ENCODE measurements at regions not wholly inside any gene's neighbourhood (a gene's known extent, or its start where the extent isn't known, plus 50 kb on each side); places are given as distances from the start of the nearest gene placed in this dataset.

- Mint-ChIP-seq H3K4me1 (ENCODE audit: low read depth, unreplicated experiment) (no peaks in the 10 kb centered on the region), H3K4me3 (ENCODE audit: unreplicated experiment) (no peak overlapping the region), H3K27me3 (ENCODE audit: unreplicated experiment) (peaks cover 2% of the 10 kb centered on the region), H3K36me3 (ENCODE audit: unreplicated experiment) (no peaks in the 10 kb centered on the region), H3K9me3 (ENCODE audit: unreplicated experiment) (no peaks in the 10 kb centered on the region), H3K27ac (ENCODE audit: unreplicated experiment) (no peak overlapping the region)
- TF ChIP-seq CTCF (IDR thresholded peaks at IDR 0.05; ENCODE audit: partially characterized antibody, unreplicated experiment): no peak
- no peak for DNase-seq
These were observed 87.6 kb upstream of the PICALM start for GRCh38 chr11:86156397-86156955.

DNA sequence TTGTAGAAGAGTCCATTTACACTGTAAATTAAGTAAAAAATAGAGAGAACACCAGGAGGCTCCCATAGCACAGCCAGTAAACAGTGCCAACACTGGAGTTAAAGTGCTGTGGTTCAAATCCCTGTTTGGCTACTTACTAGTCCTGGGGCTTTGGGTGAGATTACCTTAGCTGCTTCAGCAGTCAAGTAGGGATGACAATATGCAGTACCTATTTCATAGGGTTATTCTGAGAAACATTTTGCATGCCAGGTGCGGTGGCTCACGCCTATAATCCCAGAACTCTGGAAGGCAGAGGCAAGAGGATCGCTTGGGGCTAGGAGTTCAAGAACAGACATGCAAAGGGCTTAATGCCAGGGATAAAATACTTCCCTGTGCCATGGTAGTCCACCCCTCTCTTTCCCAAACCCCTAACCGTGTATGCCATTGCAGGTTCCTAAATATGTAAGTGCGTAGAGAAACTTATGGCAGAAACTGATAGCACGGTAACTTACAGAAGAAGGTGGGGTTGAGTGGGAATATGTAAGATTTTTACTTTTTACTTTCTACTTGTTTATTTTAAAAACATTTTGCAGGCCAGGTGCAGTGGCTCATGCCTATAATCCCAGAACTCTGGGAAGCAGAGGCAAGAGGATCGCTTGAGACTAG, 86.4 kb upstream of the PICALM start:
- H3K4me3 Mint-ChIP-seq (ENCODE audit: unreplicated experiment): no peak overlapping the region
- H3K27me3 Mint-ChIP-seq (ENCODE audit: unreplicated experiment): peaks cover 2% of the 10 kb centered on the region
- no peak for TF ChIP-seq CTCF (IDR thresholded peaks at IDR 0.05; ENCODE audit: partially characterized antibody, unreplicated experiment)
- no peaks in the 10 kb centered on the region for H3K4me1 Mint-ChIP-seq (ENCODE audit: low read depth, unreplicated experiment)
- no peak for DNase-seq
- no peaks in the 10 kb centered on the region for H3K36me3 Mint-ChIP-seq (ENCODE audit: unreplicated experiment)
- H3K27ac Mint-ChIP-seq (ENCODE audit: unreplicated experiment): no peak overlapping the region
- no peaks in the 10 kb centered on the region for H3K9me3 Mint-ChIP-seq (ENCODE audit: unreplicated experiment)

DNA sequence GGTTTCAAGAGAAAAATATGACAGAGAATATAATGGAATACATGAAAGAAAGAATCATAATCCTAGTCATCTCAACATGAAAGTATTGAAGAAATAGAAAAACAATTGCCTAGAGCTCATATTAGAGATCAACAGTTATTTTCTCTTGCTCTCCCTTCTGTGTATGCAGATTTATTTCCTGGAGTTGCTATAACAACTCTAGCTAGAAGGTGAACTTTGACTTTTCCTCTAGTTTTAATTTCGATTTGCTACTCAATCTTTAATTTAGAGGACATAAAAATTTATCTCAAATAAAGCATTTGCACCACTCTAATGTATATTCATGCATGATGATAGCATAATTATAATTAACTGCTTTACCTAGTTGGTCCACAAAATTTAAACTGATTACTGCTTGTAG, 84.6 kb upstream of the PICALM start:
- H3K27ac Mint-ChIP-seq (ENCODE audit: unreplicated experiment): no peak overlapping the region
- H3K4me1 Mint-ChIP-seq (ENCODE audit: low read depth, unreplicated experiment): no peaks in the 10 kb centered on the region
- peaks cover 2% of the 10 kb centered on the region for H3K27me3 Mint-ChIP-seq (ENCODE audit: unreplicated experiment)
- H3K36me3 Mint-ChIP-seq (ENCODE audit: unreplicated experiment): no peaks in the 10 kb centered on the region
- DNase-seq: no peak
- H3K9me3 Mint-ChIP-seq (ENCODE audit: unreplicated experiment): no peaks in the 10 kb centered on the region
- H3K4me3 Mint-ChIP-seq (ENCODE audit: unreplicated experiment): no peak overlapping the region
- no peak for TF ChIP-seq CTCF (IDR thresholded peaks at IDR 0.05; ENCODE audit: partially characterized antibody, unreplicated experiment)

GRCh38 chr11:86152901-86153300, 84.0 kb upstream of the PICALM start:
- Mint-ChIP-seq H3K4me1 (ENCODE audit: low read depth, unreplicated experiment) (no peaks in the 10 kb centered on the region), H3K36me3 (ENCODE audit: unreplicated experiment) (no peaks in the 10 kb centered on the region), H3K27ac (ENCODE audit: unreplicated experiment) (no peak overlapping the region), H3K4me3 (ENCODE audit: unreplicated experiment) (no peak overlapping the region), H3K27me3 (ENCODE audit: unreplicated experiment) (peaks cover 2% of the 10 kb centered on the region), H3K9me3 (ENCODE audit: unreplicated experiment) (no peaks in the 10 kb centered on the region)
- no peak for DNase-seq
- TF ChIP-seq CTCF (IDR thresholded peaks at IDR 0.05; ENCODE audit: partially characterized antibody, unreplicated experiment): no peak

DNA sequence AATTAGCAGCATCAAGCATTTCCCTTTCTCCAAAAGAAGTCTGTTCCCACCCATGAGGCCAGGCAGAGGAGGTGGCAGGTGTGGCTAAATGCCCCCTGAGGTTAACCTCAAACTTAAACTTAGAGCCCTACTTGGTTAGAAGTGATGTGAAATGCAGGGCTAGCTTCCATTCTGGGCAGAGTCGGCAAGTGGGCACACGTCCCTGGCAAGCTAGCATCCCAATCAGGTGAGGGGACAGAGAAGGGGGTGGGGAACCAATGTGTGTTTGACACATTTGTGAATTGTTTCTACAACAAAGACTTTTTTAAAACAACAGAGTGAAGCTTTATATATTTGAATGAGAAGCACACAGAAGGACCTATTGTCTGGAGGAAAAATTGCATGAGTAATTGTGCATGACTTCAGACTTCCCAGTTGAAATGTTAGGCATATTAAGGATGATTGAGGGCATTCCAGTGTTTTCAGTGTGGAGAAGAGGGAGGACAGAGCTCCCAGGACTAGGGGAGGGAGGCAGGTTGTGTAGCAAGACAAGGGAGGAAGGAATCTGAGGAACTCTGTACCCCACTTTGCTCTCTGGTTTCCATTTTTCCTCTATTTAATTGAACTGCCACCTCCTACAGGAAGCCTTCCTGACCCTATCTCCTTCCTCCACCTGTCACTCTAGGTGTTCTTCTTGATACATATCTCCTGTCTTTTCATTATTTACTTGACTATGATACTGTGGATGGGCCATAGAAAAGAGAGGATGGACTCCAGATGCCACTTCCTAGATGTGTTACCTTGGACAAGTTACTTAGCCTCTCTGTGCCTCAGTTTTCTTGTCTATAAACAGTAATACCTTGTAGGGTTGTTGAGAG, 83.3 kb upstream of the PICALM start:
- H3K27me3 Mint-ChIP-seq (ENCODE audit: unreplicated experiment): peaks cover 2% of the 10 kb centered on the region
- TF ChIP-seq CTCF (IDR thresholded peaks at IDR 0.05; ENCODE audit: partially characterized antibody, unreplicated experiment): no peak
- H3K9me3 Mint-ChIP-seq (ENCODE audit: unreplicated experiment): no peaks in the 10 kb centered on the region

More for the DNA sequence above, 83.3 kb upstream of the PICALM start:
- no peak for DNase-seq
- H3K4me1 Mint-ChIP-seq (ENCODE audit: low read depth, unreplicated experiment): no peaks in the 10 kb centered on the region
- H3K36me3 Mint-ChIP-seq (ENCODE audit: unreplicated experiment): no peaks in the 10 kb centered on the region
- H3K27ac Mint-ChIP-seq (ENCODE audit: unreplicated experiment): no peak overlapping the region
- no peak overlapping the region for H3K4me3 Mint-ChIP-seq (ENCODE audit: unreplicated experiment)
